Lower leg skin (tissue), 3 donors: ENCODE measurements at regions not wholly inside any gene's neighbourhood (a gene's known extent, or its start where the extent isn't known, plus 50 kb on each side); places are given as distances from the start of the nearest gene placed in this dataset.

Source experiments
- POLR2A ChIP-seq, 2 donors: fragments of 450-650 bp; IDR thresholded peaks; one replicate each; pipeline ENCODE4 v1.6.1; 2016 to 2017; ENCODE audit warnings: antibody characterized with exemption in 2 of 2, mild to moderate bottlenecking in 1 of 2, moderate library complexity in 1 of 2
- TF ChIP-seq, protein P1 (sequence below), 3 donors: fragments of 450-650 bp; IDR thresholded peaks; one replicate each; pipeline ENCODE4 v1.5.1; 2016; ENCODE audit warnings: antibody characterized with exemption in 3 of 3, mild to moderate bottlenecking in 3 of 3, moderate library complexity in 2 of 3

DNA sequence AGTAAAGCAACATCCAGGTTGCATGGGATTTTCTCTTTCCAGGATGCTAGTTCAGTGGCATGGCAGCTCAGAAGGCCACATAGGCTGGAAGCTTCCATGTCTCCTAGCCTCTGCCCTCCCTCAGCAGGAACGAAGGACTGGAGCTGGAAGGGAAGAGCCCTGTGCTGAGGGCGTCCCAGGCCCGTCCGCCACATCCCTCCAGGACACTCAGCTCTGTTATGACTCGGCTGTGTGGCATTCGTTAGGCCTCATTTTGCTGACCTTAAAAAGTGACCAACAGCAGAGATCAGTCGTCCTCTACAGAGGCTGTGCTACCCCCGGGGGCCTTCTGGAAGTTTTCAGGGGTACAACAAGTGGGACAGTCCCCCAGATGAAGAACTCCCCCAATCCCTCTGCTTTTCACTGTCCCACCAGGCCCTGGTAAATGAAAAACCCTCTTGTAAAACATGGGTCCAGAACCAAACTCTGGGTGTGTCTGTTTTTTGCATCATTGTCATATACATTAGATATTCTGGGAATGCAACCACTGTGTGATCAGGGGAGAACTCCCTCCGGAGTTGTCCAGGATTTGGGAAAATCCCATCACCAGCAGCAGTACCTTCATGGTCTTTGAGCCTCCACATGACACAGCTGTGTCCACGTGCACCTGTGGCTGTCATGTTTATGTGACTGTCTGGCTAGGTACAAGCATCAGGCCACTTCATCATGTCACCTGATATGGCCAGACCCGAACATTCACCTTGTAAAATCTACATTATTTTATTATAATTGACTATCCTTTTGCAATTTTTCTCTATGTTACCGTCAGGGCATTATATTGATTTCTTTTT is 149.9 kb downstream of the OR4M2 start:
- no peak for TF ChIP-seq POLR2A (IDR thresholded peaks at IDR 0.05)
- TF ChIP-seq, protein P1, sequence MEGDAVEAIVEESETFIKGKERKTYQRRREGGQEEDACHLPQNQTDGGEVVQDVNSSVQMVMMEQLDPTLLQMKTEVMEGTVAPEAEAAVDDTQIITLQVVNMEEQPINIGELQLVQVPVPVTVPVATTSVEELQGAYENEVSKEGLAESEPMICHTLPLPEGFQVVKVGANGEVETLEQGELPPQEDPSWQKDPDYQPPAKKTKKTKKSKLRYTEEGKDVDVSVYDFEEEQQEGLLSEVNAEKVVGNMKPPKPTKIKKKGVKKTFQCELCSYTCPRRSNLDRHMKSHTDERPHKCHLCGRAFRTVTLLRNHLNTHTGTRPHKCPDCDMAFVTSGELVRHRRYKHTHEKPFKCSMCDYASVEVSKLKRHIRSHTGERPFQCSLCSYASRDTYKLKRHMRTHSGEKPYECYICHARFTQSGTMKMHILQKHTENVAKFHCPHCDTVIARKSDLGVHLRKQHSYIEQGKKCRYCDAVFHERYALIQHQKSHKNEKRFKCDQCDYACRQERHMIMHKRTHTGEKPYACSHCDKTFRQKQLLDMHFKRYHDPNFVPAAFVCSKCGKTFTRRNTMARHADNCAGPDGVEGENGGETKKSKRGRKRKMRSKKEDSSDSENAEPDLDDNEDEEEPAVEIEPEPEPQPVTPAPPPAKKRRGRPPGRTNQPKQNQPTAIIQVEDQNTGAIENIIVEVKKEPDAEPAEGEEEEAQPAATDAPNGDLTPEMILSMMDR (IDR thresholded peaks at IDR 0.05) = no peak
